Neural crest cell (in vitro differentiated cells): ENCODE measurements at regions not wholly inside any gene's neighbourhood (a gene's known extent, or its start where the extent isn't known, plus 50 kb on each side); places are given as distances from the start of the nearest gene placed in this dataset.
"Not testable (repeated sequence)": the region's sequence is repeated elsewhere in the genome, so short reads cannot be mapped to it uniquely, and the experiment has no call there.

Source experiments
- DNase-seq: peaks from one replicate; pipeline ENCODE4 v3.0.0; 2021; ENCODE audit warnings: low read depth, mixed read lengths, low spot score
- H3K27ac Mint-ChIP-seq: one replicate; pipeline ENCODE4 v1.8.0; 2021; ENCODE audit warnings: mild to moderate bottlenecking, mixed read lengths; ENCODE audit not compliant: unreplicated experiment
- H3K27me3 Mint-ChIP-seq: 2 replicates; pipeline ENCODE4 v1.8.0; 2021; ENCODE audit warnings: low read depth, mild to moderate bottlenecking, mixed read lengths
- H3K36me3 Mint-ChIP-seq: 2 replicates; pipeline ENCODE4 v1.8.0; 2021; ENCODE audit warnings: low read depth, mild to moderate bottlenecking, mixed read lengths
- H3K4me1 Mint-ChIP-seq: 2 replicates; pipeline ENCODE4 v1.8.0; 2021; ENCODE audit warnings: mixed read lengths
- H3K4me3 Mint-ChIP-seq: one replicate; pipeline ENCODE4 v1.8.0; 2021; ENCODE audit warnings: mild to moderate bottlenecking, mixed read lengths
- H3K9me3 Mint-ChIP-seq: 2 replicates; pipeline ENCODE4 v1.8.0; 2021; ENCODE audit warnings: mixed read lengths
- TF ChIP-seq, protein P1 (sequence below): fragments of 200-600 bp; sonication (generic); conservative IDR thresholded peaks from 2 replicates; pipeline ENCODE4 v1.5.0; 2021; ENCODE audit warnings: antibody characterized with exemption, mild to moderate bottlenecking

DNA sequence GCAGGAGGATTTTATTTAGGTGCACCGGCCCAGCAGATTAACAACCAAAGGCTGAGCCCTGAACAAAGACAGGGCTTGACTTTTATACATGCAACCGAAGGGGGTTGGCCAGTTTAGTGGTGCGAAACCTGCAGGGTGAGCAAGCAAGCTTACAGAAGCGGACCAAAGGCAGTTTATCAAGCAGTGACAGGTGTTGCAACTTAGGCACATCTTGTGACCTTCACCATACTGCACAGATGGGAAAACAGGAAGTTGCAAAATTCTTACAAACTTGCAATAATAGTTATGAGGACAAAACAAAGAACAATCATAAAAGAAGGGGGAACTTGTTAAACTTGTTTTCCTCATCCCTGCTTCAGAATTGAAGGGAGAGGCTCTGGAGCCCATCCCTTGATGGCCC is 1265.1 kb downstream of the CDH8 start:
- no peak overlapping the region for H3K27ac Mint-ChIP-seq
- H3K9me3 Mint-ChIP-seq, result peaks cover 15% of the 10 kb centered on the region
- DNase-seq, result no peak
- no peaks in the 10 kb centered on the region for H3K4me1 Mint-ChIP-seq
- H3K4me3 Mint-ChIP-seq, result no peak overlapping the region
- H3K27me3 Mint-ChIP-seq, result no peaks in the 10 kb centered on the region
- peaks cover 8% of the 10 kb centered on the region for H3K36me3 Mint-ChIP-seq
- TF ChIP-seq, protein P1, sequence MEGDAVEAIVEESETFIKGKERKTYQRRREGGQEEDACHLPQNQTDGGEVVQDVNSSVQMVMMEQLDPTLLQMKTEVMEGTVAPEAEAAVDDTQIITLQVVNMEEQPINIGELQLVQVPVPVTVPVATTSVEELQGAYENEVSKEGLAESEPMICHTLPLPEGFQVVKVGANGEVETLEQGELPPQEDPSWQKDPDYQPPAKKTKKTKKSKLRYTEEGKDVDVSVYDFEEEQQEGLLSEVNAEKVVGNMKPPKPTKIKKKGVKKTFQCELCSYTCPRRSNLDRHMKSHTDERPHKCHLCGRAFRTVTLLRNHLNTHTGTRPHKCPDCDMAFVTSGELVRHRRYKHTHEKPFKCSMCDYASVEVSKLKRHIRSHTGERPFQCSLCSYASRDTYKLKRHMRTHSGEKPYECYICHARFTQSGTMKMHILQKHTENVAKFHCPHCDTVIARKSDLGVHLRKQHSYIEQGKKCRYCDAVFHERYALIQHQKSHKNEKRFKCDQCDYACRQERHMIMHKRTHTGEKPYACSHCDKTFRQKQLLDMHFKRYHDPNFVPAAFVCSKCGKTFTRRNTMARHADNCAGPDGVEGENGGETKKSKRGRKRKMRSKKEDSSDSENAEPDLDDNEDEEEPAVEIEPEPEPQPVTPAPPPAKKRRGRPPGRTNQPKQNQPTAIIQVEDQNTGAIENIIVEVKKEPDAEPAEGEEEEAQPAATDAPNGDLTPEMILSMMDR, result no peak

DNA sequence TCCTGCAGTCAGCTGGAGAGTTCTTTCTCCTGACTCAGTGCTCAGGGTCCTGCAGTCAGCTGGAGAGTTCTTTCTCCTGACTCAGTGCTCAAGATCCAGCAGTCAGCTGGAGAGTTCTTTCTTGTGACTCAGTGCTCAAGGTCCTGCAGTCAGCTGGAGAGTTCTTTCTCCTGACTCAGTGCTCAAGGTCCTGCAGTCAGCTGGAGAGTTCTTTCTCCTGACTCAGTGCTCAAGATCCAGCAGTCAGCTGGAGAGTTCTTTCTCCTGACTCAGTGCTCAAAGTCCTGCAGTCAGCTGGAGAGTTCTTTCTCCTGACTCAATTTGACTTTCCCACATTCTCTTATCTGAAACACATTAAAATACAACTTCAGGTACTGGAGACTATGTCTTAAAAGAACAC is 1265.9 kb downstream of the CDH8 start:
- H3K27ac Mint-ChIP-seq, DNase-seq, H3K4me1 Mint-ChIP-seq, H3K4me3 Mint-ChIP-seq, H3K27me3 Mint-ChIP-seq, H3K36me3 Mint-ChIP-seq: not testable (repeated sequence)
- peaks cover 15% of the 10 kb centered on the region for H3K9me3 Mint-ChIP-seq

DNA sequence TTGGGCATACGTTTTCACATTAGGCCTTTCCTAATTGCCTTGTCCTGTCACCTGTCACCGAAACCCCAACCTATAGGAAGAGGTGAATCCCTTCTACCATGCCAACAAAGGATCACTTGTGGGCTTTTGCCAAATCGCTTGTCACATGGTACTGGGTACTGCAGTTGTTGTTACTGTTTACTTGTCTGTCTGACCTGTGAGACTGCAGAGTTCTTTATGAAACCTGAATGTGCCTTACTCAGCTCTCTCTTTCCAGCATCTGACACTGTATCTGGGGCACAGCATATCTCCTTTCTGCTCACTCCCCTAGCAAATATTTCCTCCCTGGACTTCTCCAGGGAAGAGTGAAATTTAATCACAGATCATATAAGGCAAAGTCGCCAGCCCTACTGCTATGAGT is 1272.4 kb downstream of the CDH8 start:
- TF ChIP-seq, protein P1, result no peak
- H3K4me1 Mint-ChIP-seq, result no peaks in the 10 kb centered on the region
- no peak overlapping the region for H3K4me3 Mint-ChIP-seq
- no peaks in the 10 kb centered on the region for H3K27me3 Mint-ChIP-seq
- H3K9me3 Mint-ChIP-seq, result peaks cover 2% of the 10 kb centered on the region
- H3K36me3 Mint-ChIP-seq, result no peaks in the 10 kb centered on the region
- no peak overlapping the region for H3K27ac Mint-ChIP-seq
- no peak for DNase-seq

DNA sequence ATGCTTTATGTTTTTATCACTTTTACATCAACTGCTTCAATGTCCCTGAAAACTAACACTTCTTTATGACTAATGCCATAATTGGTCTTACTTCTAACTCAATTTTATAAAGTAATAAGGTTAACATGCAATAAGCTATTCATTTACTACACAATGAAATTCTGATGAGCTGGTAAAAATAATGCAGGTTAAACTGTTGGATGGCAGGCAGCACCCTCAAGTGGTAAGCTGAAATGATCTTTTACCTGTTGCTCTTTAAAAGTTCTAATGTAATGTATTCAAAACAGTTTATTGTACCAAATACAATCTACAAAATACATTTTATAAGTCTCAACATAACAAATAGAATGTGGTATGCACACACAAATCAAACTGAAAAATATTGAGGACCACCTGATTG is 1280.3 kb downstream of the CDH8 start:
- H3K27ac Mint-ChIP-seq, result no peak overlapping the region
- no peaks in the 10 kb centered on the region for H3K9me3 Mint-ChIP-seq
- DNase-seq, result no peak
- H3K4me1 Mint-ChIP-seq, result no peaks in the 10 kb centered on the region
- no peak overlapping the region for H3K4me3 Mint-ChIP-seq
- TF ChIP-seq, protein P1, result no peak
- H3K36me3 Mint-ChIP-seq, result no peaks in the 10 kb centered on the region
- H3K27me3 Mint-ChIP-seq, result no peaks in the 10 kb centered on the region

DNA sequence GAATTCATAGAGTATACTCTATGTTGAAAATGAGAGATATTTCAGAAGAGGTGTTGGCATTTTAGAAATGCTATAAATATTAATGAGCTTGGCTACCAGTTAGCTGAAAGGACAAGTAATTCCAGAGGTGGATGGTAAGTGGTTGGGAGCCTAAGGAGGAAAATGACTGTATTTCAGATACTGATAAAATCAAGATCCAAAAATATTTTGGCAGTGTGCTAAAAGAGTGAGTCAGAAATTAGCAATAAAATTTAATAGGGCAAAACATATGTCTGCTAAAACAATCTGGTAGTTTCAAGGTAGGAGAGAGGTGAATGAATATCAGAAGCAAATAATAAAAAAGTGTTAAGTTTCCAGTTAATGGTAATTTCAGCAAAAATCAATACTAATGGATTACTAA is 1287.9 kb downstream of the CDH8 start:
- Mint-ChIP-seq H3K4me1 (no peaks in the 10 kb centered on the region), H3K9me3 (peaks cover 2% of the 10 kb centered on the region), H3K4me3 (no peak overlapping the region)

DNA sequence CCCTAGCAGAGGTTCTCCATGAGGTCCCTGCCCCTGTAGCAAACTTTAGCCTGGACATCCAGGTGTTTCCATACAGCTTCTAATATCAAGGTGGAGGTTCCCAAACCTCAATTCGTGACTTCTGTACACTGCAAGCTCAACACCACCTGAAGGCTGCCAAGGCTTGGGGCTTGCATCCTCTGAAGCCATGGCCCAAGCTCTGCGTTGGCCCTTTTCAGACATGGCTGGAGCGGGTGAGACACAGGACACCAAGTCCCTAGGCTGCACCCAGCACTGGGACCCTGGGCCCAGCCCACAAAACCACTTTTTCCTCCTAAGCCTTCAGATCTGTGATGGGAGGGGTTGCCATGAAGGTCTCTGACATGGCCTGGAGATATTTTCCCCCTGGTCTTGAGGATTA is 1292.0 kb downstream of the CDH8 start:
- no peaks in the 10 kb centered on the region for H3K36me3 Mint-ChIP-seq
- H3K9me3 Mint-ChIP-seq, result peaks cover 2% of the 10 kb centered on the region
- H3K4me3 Mint-ChIP-seq, result no peak overlapping the region
- no peak for DNase-seq
- no peak overlapping the region for H3K27ac Mint-ChIP-seq
- TF ChIP-seq, protein P1, result no peak
- H3K4me1 Mint-ChIP-seq, result no peaks in the 10 kb centered on the region
- H3K27me3 Mint-ChIP-seq, result no peaks in the 10 kb centered on the region

More for the DNA sequence above, 1287.9 kb downstream of the CDH8 start:
- no peak for DNase-seq
- TF ChIP-seq, protein P1, result no peak
- H3K27me3 Mint-ChIP-seq, result no peaks in the 10 kb centered on the region
- H3K27ac Mint-ChIP-seq, result no peak overlapping the region
- no peaks in the 10 kb centered on the region for H3K36me3 Mint-ChIP-seq
